Body of pancreas (tissue), 4 donors: ENCODE measurements at regions not wholly inside any gene's neighbourhood (a gene's known extent, or its start where the extent isn't known, plus 50 kb on each side); places are given as distances from the start of the nearest gene placed in this dataset.

Experiments used
- ATAC-seq: fragments of 150-250 bp; one replicate; pipeline ENCODE4 v1.9.1; 2016
- DNase-seq, 4 donors: peaks; one replicate each; pipeline ENCODE4 v3.0.0-alpha.2; 2019
- H3K27ac ChIP-seq, 4 donors: fragments of 200-600 bp; sonication (generic); 1 replicate in 3 of 4; 2 replicates in 1 of 4; pipeline versions ENCODE4 v1.5.1 to v1.6.1; 2016 to 2019; ENCODE audit warnings: mild to moderate bottlenecking in 1 of 4, mixed read lengths in 1 of 4, moderate library complexity in 1 of 4
- H3K27me3 ChIP-seq, 2 donors: fragments of 200-600 bp; sonication (generic); one replicate each; pipeline ENCODE4 v1.6.0; 2016; ENCODE audit warnings: mild to moderate bottlenecking in 1 of 2
- H3K36me3 ChIP-seq, 2 donors: fragments of 200-600 bp; sonication (generic); replicated peaks in 1 of 2; 2 replicates each; pipeline ENCODE4 v1.5.1; 2016; ENCODE audit warnings: low read depth in 2 of 2; ENCODE audit not compliant: insufficient read depth in 1 of 2
- H3K4me1 ChIP-seq: fragments of 200-600 bp; sonication (generic); one replicate; pipeline ENCODE4 v1.6.0; 2016
- H3K4me3 ChIP-seq, 2 donors: fragments of 200-600 bp; sonication (generic); 1 replicate in 1 of 2; 2 replicates in 1 of 2; pipeline ENCODE4 v1.5.1; 2016 to 2019
- H3K9me3 ChIP-seq, 3 donors: fragments of 200-600 bp; sonication (generic); 1 replicate in 2 of 3; 2 replicates in 1 of 3; pipeline ENCODE4 v1.5.1; 2016
- POLR2A ChIP-seq, 3 donors: fragments of 450-650 bp; IDR thresholded peaks; one replicate each; pipeline ENCODE4 v1.6.1; 2016; ENCODE audit warnings: antibody characterized with exemption in 3 of 3, mild to moderate bottlenecking in 2 of 3
- WGBS, 2 donors: methylation state at CpG; one replicate each; pipeline ENCODE4 v1.1.5; 2017; 5-methylcytosine and 5-hydroxymethylcytosine counted together
- intact Hi-C: fragments of 100-400 bp; cut with DNase I; formaldehyde crosslinking; loops from one replicate; pipeline ENCODE4 v1.15.1; 2023
- TF ChIP-seq, protein P1 (sequence below), 7 experiments: fragments of 450-650 bp in 4 of 7; fragments of 200-600 bp in 3 of 7; sonication (generic) in 3 of 7; IDR thresholded peaks; one replicate each; pipeline ENCODE4 v1.5.1; 2016 to 2019; ENCODE audit warnings: antibody characterized with exemption in 7 of 7

DNA sequence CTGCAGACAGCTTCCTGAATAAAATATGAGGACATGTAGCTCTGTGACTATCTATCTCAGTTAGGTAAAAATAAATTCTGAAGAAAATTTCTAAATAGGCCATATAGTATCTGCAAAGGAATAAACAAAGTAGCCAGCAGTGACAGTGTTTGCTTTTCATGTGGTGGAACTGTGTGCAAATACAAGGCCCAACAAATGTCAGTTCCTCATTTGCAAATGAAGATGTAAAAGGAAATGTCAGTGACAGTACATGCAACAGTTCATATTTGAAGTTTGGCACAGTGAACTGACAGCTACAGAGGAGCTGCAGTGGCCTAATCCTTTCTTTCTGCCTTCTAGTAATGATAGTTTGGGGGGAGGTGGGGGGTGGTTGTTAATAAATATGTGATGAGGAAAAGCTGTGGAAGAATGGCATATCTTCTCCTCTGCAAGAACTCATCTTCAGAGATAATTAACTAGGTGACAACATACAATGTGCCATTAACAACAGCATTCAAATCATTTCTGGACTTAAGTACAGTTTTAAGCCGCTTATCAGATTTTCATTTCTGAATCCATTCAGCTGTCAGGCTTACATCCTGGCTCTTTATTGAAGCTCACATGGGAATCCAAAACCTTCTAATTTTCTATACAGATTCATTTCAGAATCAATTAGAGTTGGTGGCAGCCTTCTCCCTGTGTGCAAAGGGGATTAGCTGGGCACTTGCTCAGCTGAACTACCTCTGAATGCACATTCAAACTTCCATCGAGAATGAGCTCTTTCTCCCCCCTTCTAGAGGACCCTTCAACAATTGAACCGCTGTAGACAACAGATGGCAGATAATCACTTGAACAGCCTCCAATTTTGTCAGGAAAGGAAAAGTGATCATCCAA is 1059.0 kb upstream of the EPHA7 start:
- DNase-seq (no peak), ATAC-seq (no peak)
- H3K36me3 ChIP-seq = no peaks in the 10 kb centered on the region
- no peaks in the 10 kb centered on the region for H3K27me3 ChIP-seq
- H3K4me1 ChIP-seq = no peaks in the 10 kb centered on the region
- TF ChIP-seq, protein P1, sequence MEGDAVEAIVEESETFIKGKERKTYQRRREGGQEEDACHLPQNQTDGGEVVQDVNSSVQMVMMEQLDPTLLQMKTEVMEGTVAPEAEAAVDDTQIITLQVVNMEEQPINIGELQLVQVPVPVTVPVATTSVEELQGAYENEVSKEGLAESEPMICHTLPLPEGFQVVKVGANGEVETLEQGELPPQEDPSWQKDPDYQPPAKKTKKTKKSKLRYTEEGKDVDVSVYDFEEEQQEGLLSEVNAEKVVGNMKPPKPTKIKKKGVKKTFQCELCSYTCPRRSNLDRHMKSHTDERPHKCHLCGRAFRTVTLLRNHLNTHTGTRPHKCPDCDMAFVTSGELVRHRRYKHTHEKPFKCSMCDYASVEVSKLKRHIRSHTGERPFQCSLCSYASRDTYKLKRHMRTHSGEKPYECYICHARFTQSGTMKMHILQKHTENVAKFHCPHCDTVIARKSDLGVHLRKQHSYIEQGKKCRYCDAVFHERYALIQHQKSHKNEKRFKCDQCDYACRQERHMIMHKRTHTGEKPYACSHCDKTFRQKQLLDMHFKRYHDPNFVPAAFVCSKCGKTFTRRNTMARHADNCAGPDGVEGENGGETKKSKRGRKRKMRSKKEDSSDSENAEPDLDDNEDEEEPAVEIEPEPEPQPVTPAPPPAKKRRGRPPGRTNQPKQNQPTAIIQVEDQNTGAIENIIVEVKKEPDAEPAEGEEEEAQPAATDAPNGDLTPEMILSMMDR (IDR thresholded peaks at IDR 0.05) = no peak
- TF ChIP-seq POLR2A (IDR thresholded peaks at IDR 0.05) = no peak
- intact Hi-C loops = no loop called here
- WGBS, 2 donors = 60 to 72% methylated on average over 3 of the region's 3 CpGs
- H3K4me3 ChIP-seq = no peak overlapping the region
- no peaks in the 10 kb centered on the region for H3K9me3 ChIP-seq
- no peak overlapping the region for H3K27ac ChIP-seq

DNA sequence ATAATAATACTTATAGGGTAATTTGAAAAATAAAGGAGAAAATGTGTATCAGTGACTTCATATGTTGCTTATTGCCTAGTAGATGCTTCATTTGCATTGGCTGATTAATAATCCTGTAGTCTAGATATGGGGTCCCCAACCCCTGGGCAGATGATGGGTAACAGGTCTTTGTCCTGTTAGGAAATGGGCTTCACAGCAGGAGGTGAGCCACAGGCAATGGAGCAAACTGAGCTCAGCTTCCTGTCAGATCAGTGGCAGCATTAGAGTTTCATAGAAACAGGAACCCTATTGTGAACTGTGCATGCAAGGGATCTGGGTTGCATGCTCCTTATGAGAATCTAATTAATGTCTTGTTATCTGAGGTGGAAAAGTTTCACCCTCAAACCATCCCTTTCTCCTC is 1049.5 kb upstream of the EPHA7 start:
- TF ChIP-seq, protein P1 (IDR thresholded peaks at IDR 0.05) = no peak
- no peak for TF ChIP-seq POLR2A (IDR thresholded peaks at IDR 0.05)
- no peaks in the 10 kb centered on the region for H3K4me1 ChIP-seq
- no peak overlapping the region for H3K4me3 ChIP-seq
- DNase-seq (no peak), ATAC-seq (no peak)
- H3K27me3 ChIP-seq = no peaks in the 10 kb centered on the region
- no peaks in the 10 kb centered on the region for H3K36me3 ChIP-seq
- no peaks in the 10 kb centered on the region for H3K9me3 ChIP-seq
- H3K27ac ChIP-seq = no peak overlapping the region
- intact Hi-C loops = no loop called here

DNA sequence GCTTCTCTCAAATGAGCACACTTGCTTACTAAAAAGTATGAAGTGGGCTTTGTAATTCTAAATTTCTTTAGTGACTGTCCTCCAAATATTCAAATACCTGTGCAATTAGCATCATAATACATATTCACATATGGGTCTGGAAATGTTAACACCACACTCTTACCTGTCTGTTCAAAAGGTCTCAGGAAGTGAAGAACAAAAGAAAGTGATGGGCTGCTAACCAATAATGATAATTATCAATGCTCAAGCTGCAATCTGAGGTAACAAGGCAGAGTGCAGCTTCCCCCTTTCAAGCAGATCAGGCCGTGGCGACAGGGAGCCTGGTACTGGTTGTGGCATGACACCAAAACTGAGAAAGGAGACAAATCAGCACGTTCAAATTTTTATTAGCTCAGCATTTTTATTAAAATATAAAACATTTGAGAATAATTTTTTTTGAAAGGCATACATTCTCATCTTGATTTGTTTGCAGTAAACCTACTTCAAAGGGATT is 1044.7 kb upstream of the EPHA7 start:
- 30 to 35% methylated on average over 3 of the region's 3 CpGs for WGBS, 2 donors
- Histone ChIP-seq H3K9me3 (no peaks in the 10 kb centered on the region), H3K4me3 (no peak overlapping the region), H3K27me3 (no peaks in the 10 kb centered on the region), H3K36me3 (no peaks in the 10 kb centered on the region), H3K4me1 (no peaks in the 10 kb centered on the region), H3K27ac (no peak overlapping the region)
- DNase-seq = no peak
- intact Hi-C loops = no loop called here
- TF ChIP-seq, protein P1 (IDR thresholded peaks at IDR 0.05) = no peak
- no peak for TF ChIP-seq POLR2A (IDR thresholded peaks at IDR 0.05)
- ATAC-seq = no peak

DNA sequence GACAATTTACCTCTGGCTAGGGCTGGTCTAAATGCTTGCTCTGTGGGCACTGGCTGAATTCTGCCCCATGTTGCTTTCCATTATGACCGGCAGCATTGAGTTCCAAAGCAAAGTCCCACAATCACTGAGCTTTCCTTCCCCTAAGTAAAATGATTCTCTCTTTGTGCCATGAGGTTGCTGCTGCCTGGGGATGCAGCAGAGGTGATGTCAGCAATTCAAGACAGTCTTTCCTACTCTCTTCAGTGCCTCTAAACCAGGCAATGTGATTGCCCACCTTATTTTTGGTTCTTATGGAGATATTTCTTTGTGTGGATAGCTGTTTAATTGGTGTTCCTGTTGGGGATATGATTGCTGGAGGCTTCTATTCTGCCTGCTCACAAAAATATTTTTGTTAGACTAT is 1043.9 kb upstream of the EPHA7 start:
- no peak overlapping the region for H3K4me3 ChIP-seq
- WGBS, 2 donors = 71 to 88% methylated on average over 1 of the region's 1 CpG
- no peak for DNase-seq
- no peaks in the 10 kb centered on the region for H3K36me3 ChIP-seq
- no peaks in the 10 kb centered on the region for H3K4me1 ChIP-seq
- intact Hi-C loops = no loop called here
- no peak overlapping the region for H3K27ac ChIP-seq
- H3K9me3 ChIP-seq = no peaks in the 10 kb centered on the region
- ATAC-seq = no peak
- no peaks in the 10 kb centered on the region for H3K27me3 ChIP-seq
- TF ChIP-seq, protein P1 (IDR thresholded peaks at IDR 0.05) = no peak
- no peak for TF ChIP-seq POLR2A (IDR thresholded peaks at IDR 0.05)

DNA sequence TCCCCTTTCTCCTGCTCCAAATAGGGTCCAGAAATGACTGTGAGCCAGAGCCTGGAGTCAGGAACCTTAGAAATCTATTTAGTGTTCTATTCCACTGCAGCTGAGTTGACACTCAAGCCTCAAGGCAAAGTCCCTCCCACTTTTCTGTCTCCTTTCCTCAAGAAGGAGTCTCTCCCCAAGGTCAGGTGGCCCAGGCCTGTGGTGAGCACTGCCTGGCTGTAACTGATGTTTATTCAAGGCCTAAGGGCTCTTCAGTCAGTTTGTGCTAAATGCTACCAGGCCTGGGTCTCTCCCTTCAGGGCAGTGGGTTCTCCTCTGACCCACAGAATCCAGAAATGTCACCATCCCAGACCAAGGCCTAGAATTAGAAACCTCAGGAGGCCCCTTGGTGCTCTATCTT is 1042.9 kb upstream of the EPHA7 start:
- Histone ChIP-seq H3K27me3 (no peaks in the 10 kb centered on the region), H3K4me1 (no peaks in the 10 kb centered on the region), H3K9me3 (no peaks in the 10 kb centered on the region), H3K36me3 (no peaks in the 10 kb centered on the region), H3K4me3 (no peak overlapping the region), H3K27ac (no peak overlapping the region)
- DNase-seq (no peak), ATAC-seq (no peak)
- TF ChIP-seq, protein P1 (IDR thresholded peaks at IDR 0.05) = no peak
- TF ChIP-seq POLR2A (IDR thresholded peaks at IDR 0.05) = no peak
- intact Hi-C loops = no loop called here
